Hematopoietic multipotent progenitor cell treated with erythropoietin and hydrocortisone succinate and interleukin-3 and kit ligand, for 6 days (in vitro differentiated cells): ENCODE measurements at regions not wholly inside any gene's neighbourhood (a gene's known extent, or its start where the extent isn't known, plus 50 kb on each side); places are given as distances from the start of the nearest gene placed in this dataset.
"Not testable (repeated sequence)": the region's sequence is repeated elsewhere in the genome, so short reads cannot be mapped to it uniquely, and the experiment has no call there.

Experiments used
- DNase-seq: peaks from one replicate; pipeline ENCODE4 v3.0.0-alpha.2; 2015

DNA sequence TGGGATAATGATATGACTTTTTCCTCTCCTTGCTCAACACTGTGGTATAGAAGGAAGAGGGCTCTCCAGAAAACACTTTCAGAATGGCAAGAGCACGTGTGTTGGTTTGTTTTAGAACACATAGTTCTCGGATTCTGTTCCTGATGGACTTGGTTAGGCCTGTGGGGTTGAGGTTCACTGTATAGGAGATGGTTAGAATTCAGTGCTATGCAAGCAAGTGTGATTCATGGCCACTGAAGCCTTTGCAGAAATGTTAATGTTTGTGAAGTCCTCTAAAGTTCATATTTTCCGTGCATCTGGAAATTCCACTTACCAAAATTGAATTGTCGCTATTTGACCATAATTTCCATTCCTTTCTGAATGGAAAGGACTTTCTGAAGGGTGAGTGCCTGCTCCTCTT lies 233.2 kb upstream of the DDHD1 start:
- DNase-seq = no peak

GRCh38 chr14:53384536-53384935 lies 231.4 kb upstream of the DDHD1 start:
- no peak for DNase-seq

GRCh38 chr14:53384073-53384472 lies 230.9 kb upstream of the DDHD1 start:
- DNase-seq = no peak

GRCh38 chr14:53381895-53382294 lies 228.8 kb upstream of the DDHD1 start:
- DNase-seq = peak; percentile 51

GRCh38 chr14:53380867-53381225 lies 227.7 kb upstream of the DDHD1 start:
- DNase-seq = no peak

DNA sequence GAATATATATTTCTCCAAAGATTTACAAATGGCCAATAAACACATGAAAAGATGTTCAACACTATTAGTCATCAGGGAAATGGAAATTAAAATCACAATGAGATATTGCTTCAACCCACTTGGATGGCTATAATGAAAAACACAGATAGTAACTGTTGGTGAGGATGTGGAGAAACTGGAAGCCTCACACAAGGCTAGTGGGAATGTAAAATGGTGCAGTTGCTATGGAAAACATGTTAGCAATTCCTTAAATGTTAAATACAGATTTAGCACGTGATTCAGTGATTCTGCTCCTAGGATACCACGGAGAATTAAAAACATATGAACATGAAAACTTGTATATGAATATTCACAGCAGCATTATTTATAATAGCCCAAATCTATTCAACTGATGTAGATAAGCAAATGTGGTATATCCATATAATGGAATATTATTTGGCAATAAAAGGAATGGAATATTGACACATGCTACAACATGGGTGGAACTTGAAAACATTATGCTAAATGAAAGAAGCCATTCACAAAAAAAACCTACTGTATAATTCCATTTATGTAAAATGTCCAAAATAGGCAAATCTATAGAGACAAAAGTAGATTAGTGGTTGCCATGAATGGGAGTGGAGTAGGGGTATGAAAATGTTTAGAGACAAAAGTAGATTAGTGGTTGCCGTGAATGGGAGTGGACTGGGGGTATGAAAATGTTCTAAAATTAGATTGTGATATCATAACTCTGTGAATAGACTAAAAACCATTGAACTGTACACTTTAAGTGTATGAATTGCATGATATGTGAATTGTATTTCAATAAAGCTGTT lies 227.1 kb upstream of the DDHD1 start:
- DNase-seq = no peak

DNA sequence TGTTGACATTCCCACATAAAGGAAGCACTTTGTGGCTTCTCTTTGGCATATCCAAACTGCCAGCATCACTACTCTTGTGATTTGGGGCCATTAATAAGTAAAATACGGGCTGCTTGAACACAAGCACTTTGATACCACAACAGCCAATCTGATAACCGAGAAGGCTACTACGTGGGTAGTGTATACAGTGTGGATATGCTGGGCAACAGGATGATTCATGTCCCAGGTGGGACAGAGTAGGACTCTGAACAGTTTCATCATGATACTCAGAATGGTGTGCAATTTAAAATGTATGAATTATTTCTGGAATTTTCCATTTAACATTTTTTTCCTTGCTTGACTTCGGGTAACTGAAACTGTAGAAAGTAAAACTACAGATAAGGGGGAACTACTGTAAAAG lies 225.0 kb upstream of the DDHD1 start:
- no peak for DNase-seq

DNA sequence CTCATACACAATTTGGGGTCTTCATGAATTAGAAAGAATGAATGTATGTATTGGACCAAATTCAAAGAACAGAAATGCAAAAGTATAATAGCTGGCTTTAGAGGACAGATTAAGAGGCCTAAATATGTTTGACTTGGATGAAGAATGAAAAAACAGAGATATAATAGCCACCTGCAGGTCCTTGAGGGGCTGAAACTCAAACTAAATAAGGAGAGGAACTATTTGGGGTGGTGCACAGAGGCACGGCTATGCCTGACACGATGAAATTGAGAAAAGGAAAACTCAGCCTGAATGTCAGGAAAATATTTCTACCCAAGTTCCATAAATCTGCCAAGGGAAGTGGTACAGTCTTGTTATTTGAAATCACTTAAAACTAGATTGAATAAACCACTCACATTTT lies 222.9 kb upstream of the DDHD1 start:
- no peak for DNase-seq

DNA sequence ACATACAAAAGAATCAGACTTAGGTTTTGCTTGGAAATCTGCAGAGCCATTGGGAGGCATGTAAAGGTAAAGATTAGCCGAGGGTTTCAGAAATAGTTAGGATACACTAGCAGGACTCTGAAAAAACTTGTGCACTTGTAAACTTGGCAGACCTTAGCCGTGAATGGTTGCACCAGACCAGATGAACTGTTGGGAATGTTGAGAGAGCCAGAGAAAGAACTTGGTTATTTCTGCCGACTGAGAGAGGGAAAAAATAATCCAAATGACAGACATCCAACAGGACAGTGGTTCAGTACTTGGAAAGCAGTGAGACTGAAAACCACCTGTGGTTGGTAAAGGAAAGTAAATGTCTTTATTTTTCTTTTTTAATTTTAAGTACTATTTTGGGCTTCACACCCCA lies 222.5 kb upstream of the DDHD1 start:
- no peak for DNase-seq

DNA sequence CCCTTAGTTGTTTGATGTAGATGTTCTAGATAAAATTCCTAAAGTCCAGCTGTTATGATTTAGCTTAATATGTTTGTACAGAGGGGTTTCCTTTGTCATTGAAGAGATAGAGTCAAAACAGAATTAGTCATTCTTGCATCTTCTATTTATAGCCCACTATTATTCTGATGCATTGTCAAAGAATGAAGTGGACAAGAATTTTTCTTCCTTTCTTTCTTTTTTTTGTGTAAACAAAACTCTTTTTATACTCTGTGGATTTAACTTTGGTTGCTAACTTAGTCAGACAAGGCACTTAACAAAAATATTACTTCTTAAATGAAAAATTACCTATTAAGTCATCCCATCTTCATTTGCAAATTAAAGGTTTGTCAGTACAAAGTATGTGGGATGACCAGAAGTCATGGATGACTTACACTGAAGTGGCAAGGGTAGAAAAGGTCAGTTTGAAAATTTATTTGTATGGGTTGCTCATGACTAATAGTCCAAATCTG lies 215.6 kb upstream of the DDHD1 start:
- DNase-seq = no peak

DNA sequence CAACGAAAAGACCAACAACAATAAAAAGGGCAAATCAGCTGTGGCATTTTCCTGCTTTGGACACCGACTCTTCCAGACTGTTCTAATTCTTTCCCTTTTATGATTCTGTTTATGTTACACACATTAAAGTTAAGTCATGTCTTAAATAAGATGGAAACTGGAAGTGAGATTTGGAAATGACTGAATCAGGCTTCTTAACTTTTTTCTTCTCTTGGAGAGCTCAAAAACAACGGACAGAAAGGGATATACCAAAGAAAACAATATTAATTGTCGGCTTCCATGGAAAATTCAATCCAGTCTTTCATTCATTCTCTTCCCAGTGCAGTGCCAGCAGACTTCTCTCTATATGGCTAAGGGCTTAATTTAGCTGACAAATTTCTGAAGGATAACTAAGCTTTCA lies 214.9 kb upstream of the DDHD1 start:
- DNase-seq = no peak

GRCh38 chr14:53367644-53368026 lies 214.5 kb upstream of the DDHD1 start:
- no peak for DNase-seq

DNA sequence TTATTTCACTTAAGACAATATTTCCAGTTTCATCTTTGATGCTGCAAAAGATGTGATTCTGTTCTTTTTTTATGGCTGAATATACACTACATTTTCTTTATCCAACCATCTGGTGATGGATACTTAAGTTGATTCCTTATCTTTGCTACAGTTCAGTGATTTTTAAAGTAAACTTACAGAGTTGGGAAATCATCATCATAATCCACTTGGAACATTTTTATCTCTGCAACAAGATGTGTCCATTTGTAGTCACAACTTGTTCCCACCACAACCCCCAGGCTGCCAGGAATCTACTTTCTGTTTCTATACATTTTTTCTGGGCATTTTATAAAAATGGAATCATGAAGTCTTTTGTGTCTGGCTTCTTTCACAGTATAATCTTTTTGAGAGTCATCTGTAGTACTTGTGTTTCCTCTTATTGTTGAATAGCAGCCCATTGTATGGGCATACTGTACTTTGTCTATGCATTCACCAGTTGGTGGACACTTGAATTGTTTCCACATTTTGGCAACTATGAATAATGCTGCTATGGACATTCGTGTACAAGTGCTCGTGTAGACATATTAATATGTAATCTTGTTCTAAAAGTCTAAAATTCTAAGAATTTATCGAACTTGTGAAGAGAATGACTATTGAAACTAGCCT lies 212.5 kb upstream of the DDHD1 start:
- DNase-seq = no peak

GRCh38 chr14:53362916-53363315 lies 209.8 kb upstream of the DDHD1 start:
- not testable (repeated sequence) for DNase-seq

DNA sequence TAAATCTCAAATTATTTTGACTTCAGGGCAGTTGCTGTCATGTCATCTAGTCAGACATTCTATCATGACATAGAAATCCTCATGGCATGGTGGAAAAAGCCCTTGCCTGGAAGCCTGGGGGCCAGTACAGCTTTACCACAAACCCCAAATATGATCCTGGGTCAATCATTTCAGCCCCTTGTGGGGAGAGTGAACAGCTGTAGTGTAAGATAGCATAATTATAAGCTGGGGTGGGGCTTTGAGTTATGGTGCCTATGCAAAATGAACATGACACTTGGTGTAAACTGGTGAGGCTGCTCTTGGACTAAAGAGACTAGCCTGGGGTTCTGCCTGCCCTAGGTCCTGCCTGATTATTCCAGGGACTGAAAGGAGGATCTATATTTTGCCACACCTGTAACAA lies 207.7 kb upstream of the DDHD1 start:
- DNase-seq = peak; percentile 7

DNA sequence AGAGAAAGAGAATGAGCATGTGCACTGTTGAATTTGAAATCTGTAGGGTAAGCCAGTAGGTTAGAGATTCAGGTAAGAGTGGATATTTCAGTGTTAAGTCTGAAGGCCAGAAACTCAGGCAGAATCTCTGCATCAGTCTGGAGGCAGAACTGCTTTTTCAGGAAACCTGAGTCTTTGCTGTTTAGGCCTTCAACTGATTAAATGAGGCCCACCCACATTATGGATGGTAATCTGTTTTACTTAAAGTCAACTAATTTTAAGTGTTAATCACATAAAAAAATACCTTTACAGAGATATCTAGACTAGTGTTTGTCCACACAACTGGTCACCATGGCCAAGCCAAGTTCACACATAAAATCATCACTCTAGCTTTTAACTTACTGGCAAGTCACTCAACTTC lies 205.0 kb upstream of the DDHD1 start:
- no peak for DNase-seq

DNA sequence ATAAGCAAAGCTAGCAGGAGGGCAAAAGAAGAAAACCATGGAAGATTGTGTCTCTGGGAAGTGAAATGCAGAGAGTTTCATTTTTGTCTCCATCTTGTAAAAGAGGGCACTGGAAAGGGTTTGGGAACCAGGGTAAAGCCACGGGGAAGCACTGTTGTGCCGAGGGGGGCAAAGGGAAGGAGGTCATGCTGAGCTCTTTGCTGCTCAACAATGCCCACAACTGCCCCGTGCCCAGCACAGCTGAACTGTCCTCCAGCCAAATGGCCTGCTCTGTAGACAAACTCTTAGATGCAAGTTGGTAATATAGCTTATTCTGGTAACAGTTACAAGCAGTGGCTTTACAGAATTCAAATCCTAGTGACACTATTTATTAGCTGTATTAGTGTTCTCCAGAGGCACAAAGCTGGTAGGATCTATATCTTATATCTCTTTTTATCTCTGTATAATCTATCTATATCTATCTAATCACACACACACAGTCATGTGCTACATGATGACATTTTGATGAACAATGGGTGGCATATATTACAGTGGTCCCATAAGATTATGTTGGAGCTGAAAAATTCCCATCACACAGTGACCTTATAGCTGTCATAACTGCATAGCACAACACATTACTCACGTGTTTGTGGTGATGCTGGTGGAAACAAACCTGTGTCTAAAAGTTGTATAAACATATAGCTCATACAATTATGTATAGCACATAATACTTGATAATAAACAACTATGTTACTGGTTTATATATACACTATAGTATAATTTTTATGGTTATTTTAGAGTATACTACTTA lies 203.4 kb upstream of the DDHD1 start:
- no peak for DNase-seq

- DNase-seq = peak; percentile 5
Measured at GRCh38 chr14:53355581-53356112, 202.5 kb upstream of the DDHD1 start.

GRCh38 chr14:53354336-53354735 lies 201.2 kb upstream of the DDHD1 start:
- DNase-seq = no peak

DNA sequence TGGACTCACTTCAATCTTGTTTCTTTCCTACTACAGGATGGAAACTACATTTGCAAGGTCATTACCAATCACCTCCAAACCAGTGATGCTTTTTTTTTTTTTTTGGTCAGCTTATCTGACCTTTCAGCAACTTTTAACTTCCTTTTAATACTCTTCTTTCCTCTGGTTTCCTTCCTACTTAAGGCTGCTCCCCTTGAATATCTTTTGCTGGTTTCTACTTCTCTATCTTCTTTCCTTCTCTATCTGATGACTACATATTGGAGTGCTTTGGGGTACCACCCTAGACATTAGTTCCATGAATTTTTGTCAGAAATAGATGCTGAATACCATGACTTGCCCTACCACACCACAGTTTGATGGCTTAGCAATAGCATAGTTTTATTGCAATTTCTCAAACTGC lies 197.7 kb upstream of the DDHD1 start:
- DNase-seq = peak; percentile 49

GRCh38 chr14:53350429-53350828 lies 197.3 kb upstream of the DDHD1 start:
- DNase-seq = no peak

- DNase-seq = no peak
Measured at GRCh38 chr14:53346988-53347387, 193.9 kb upstream of the DDHD1 start.

- no peak for DNase-seq
Measured at GRCh38 chr14:53341324-53341723, 188.2 kb upstream of the DDHD1 start.

GRCh38 chr14:53338192-53338591 lies 185.1 kb upstream of the DDHD1 start:
- no peak for DNase-seq
